SK-N-MC (cell line): ENCODE measurements at regions not wholly inside any gene's neighbourhood (a gene's known extent, or its start where the extent isn't known, plus 50 kb on each side); places are given as distances from the start of the nearest gene placed in this dataset.
"Not testable (repeated sequence)": the region's sequence is repeated elsewhere in the genome, so short reads cannot be mapped to it uniquely, and the experiment has no call there.

Experiments used
- DNase-seq: peaks from one replicate; pipeline ENCODE4 v3.0.0-alpha.2; 2011; ENCODE audit warnings: low read depth, low spot score
- H3K27ac ChIP-seq: fragments of 200-600 bp; sonication (generic); 2 replicates; pipeline ENCODE4 v1.5.1; 2016; ENCODE audit warnings: mixed run types
- H3K36me3 ChIP-seq: fragments of 200-600 bp; sonication (generic); 2 replicates; pipeline ENCODE4 v1.6.1; 2017; ENCODE audit warnings: antibody characterized with exemption, low read length, mixed read lengths; ENCODE audit not compliant: insufficient read depth
- H3K4me3 ChIP-seq: fragments of 200-600 bp; sonication (generic); 2 replicates; pipeline ENCODE4 v1.5.1; 2016
- H3K9ac ChIP-seq: fragments of 200-600 bp; sonication (generic); 2 replicates; pipeline ENCODE4 v1.8.0; 2017; ENCODE audit warnings: mixed run types, mixed read lengths; ENCODE audit not compliant: insufficient read length
- H3K9me3 ChIP-seq: fragments of 200-600 bp; sonication (generic); 2 replicates; pipeline ENCODE4 v1.6.1; 2017; ENCODE audit warnings: low read depth, mild to moderate bottlenecking, antibody characterized with exemption, low read length, moderate library complexity, mixed read lengths
- EZH2 ChIP-seq: fragments of 200-600 bp; sonication (generic); IDR thresholded peaks from one replicate; pipeline ENCODE4 v1.6.1; 2017; ENCODE audit warnings: antibody characterized with exemption
- FOXP2 ChIP-seq: optimal IDR thresholded peaks from 2 replicates; pipeline ENCODE3; 2011; ENCODE audit warnings: mild to moderate bottlenecking, moderate library complexity; ENCODE audit not compliant: insufficient read depth; ENCODE audit errors: extremely low read length, control extremely low read depth
- POLR2AphosphoS5 ChIP-seq: IDR thresholded peaks from 2 replicates; pipeline ENCODE4 v1.6.1; 2012; ENCODE audit warnings: mild to moderate bottlenecking, low read depth, low read length, borderline replicate concordance

DNA sequence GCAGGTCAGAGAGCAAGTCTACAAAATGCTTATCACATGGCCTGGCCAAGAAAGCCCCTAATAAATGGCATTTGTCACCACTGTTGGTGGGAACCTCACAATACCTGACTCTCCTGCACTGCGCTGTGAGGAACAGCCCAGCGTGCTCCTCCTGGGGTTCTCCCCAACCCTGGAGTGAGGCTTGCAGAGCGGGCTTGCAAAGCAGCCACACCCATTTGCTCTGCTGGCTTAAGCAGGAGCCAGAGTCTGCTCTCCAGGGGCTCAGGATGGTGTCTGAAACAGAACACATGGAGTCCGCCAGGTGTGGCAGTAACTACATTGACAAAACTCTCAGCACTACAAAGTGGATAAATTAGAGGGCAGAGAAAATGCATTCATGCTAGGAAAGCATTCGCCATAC is 331.0 kb upstream of the CCL2 start:
- Histone ChIP-seq H3K9me3 (no peaks in the 10 kb centered on the region), H3K9ac (no peak overlapping the region), H3K27ac (no peak overlapping the region), H3K36me3 (no peaks in the 10 kb centered on the region), H3K4me3 (no peak overlapping the region)
- TF ChIP-seq FOXP2 = no peak
- no peak for TF ChIP-seq POLR2AphosphoS5
- no peak for TF ChIP-seq EZH2
- no peak for DNase-seq

DNA sequence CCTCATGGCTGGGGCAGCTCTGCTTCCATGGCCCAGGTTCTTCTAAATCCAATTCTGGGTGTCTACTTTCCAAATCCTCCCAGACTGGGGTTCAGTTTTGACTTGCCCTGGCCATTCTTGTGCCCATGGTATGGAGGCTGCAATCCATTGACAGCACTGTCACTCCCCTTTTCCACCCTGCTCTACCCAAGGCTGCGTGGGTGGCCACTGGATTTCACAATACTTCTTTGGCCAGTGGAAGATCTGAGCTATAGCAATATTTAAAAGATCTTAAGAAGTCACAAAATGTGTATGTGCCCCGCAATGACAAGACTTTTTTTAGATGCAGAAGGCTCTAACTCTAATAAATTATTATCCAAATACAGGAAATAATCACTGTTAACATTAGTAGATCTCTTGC is 329.4 kb upstream of the CCL2 start:
- H3K36me3 ChIP-seq = no peaks in the 10 kb centered on the region
- H3K9me3 ChIP-seq = no peaks in the 10 kb centered on the region
- TF ChIP-seq FOXP2 = no peak
- TF ChIP-seq POLR2AphosphoS5 = no peak
- TF ChIP-seq EZH2 = no peak
- H3K9ac ChIP-seq = no peak overlapping the region
- no peak overlapping the region for H3K4me3 ChIP-seq
- DNase-seq = no peak
- no peak overlapping the region for H3K27ac ChIP-seq

DNA sequence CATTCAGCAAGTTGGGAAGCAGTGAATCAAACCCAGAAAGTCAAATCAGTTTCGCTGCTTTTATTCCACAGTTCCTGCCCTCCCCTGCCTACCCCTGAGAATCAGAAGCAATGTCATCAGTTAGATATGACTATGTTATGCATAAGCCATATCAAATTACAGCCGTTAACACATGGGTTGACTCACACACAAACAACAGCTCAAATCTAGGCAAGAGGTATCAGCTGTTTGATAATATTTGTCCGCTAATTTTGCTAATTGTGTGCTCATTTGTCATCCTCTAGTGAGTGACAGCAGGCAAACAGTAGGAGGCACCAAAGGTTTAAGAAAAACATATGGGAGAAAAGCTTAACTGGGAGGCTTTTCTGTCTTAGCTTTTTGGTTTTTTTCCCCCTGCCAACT is 327.4 kb upstream of the CCL2 start:
- H3K36me3 ChIP-seq = no peaks in the 10 kb centered on the region
- DNase-seq = no peak
- no peak overlapping the region for H3K9ac ChIP-seq
- H3K4me3 ChIP-seq = no peak overlapping the region
- H3K27ac ChIP-seq = no peak overlapping the region
- no peak for TF ChIP-seq FOXP2
- TF ChIP-seq EZH2 = no peak
- no peak for TF ChIP-seq POLR2AphosphoS5
- no peaks in the 10 kb centered on the region for H3K9me3 ChIP-seq

DNA sequence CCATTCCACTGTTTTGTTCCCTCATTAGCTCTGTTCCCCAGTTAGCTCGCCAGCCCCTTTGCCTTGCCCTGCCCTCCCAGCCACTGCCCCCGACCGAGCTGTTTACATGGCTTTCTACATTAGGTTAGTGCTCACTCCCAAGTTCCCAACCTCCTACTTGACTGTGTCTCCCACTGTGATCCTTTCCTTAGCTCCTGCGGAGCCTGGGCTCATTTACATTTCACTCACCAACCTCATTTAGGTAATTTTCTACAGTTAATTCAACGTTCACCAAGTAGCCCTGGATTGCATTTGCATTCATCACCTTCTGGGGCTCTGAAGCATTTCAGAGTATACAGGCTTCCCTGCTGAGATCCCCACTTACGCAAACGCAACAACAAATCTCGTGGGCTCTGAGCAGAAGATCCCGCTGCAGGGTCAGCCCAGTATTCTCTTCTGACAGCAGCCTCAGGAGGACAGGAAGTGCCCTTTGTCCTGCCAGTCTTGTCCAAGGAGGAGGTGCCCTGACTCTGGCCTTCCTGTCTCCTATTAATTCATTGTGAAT is 325.8 kb upstream of the CCL2 start:
- Histone ChIP-seq H3K36me3 (no peaks in the 10 kb centered on the region), H3K9me3 (no peaks in the 10 kb centered on the region), H3K27ac (no peak overlapping the region), H3K9ac (no peak overlapping the region), H3K4me3 (no peak overlapping the region)
- DNase-seq = no peak
- TF ChIP-seq EZH2 (no peak), POLR2AphosphoS5 (no peak), FOXP2 (no peak)

DNA sequence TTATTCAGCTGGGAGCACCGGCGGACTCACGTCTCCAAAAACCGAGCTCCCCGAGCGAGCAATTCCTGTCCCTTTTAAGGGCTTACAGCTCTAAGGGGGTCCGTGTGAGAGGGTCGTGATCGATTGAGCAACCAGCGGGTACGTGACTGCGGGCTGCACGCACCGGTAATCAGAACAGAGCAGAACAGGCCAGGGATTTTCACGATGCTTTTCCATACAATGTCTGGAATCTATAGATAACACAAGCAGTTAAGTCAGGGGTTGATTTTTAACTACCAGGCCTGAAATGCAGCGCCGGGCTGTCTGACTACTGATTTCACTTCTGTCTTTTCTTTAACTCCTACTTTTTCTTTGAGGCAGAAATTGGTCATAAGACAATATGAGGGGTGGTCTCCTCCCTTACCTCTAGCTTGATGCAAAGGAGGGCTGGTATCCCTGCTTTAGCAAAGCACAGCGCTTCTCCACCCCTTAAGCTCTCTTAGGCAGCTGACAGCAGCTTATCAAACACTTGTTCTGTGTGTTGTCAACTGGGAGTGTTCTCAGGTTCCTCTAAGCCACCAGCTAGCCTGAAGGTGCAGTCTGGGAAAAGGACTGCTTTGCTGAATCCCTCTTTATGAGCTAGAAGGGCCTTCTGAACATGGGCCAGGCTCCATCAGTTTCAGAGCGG is 323.8 kb upstream of the CCL2 start:
- not testable (repeated sequence) for H3K27ac ChIP-seq, H3K4me3 ChIP-seq, H3K36me3 ChIP-seq, H3K9me3 ChIP-seq, H3K9ac ChIP-seq, DNase-seq

DNA sequence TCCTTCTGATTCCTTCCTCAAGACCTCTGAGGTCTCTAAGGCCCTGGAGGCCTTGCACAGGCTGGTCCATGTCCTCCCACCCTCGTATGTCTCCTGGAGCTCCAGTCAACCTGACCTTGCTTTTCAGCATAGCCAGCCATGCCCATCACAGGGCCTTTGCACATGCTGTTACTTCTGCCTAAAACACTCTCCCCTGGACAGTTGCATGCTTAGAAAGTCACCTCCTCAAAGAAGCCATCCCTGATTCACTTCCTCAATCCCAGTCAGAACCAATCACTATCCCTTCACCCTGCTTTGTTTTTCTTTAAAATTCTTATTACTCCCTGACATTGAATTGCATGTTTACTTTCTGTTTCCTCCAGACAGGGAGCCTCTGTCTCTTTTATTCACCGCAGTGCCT is 322.1 kb upstream of the CCL2 start:
- H3K9ac ChIP-seq = no peak overlapping the region
- DNase-seq = no peak
- no peak overlapping the region for H3K27ac ChIP-seq
- TF ChIP-seq EZH2 = no peak
- no peak for TF ChIP-seq FOXP2
- no peak for TF ChIP-seq POLR2AphosphoS5
- no peaks in the 10 kb centered on the region for H3K36me3 ChIP-seq
- H3K4me3 ChIP-seq = no peak overlapping the region
- H3K9me3 ChIP-seq = no peaks in the 10 kb centered on the region

DNA sequence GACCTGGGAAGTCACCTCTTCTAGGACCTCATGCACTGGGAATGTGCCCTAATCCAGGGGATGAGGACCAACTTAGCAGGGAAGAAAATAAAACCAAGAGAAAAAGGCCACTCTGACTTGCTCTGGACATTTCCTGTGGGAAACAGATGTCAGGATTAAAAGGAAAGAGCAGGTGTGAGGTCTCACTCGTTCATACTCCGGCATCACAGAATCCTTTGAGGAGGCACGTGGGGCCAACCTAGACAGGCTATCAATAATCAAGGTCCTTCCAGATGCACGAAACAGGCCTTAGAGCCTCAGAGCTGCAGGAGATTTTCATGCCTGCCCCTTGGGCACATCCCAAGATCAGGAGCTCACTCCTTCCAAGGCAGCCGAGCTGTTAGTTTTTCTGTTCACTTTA is 321.5 kb upstream of the CCL2 start:
- Histone ChIP-seq H3K36me3 (no peaks in the 10 kb centered on the region), H3K9ac (no peak overlapping the region), H3K4me3 (no peak overlapping the region), H3K27ac (no peak overlapping the region), H3K9me3 (no peaks in the 10 kb centered on the region)
- DNase-seq = no peak
- TF ChIP-seq EZH2 (no peak), POLR2AphosphoS5 (no peak), FOXP2 (no peak)

DNA sequence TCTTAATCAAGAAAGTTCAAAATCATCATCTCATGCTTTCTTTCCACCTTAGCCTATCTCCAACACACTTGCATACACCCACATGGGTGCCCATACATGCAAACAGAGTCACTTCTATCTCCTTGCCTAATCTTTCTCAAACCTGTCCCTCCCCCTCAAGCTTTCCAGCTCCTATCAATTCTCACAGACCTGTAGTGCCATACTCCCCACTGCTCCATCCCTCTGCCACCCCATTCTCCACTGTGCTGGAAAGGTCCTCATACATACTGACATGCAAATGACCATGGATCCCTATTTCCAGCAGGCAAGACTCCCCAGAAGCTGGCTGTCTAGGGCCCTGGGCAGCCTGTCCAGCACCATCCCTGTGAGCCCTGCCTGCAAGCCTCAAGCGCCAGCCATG is 320.4 kb upstream of the CCL2 start:
- Histone ChIP-seq H3K9ac (no peak overlapping the region), H3K27ac (no peak overlapping the region), H3K36me3 (no peaks in the 10 kb centered on the region), H3K9me3 (no peaks in the 10 kb centered on the region), H3K4me3 (no peak overlapping the region)
- TF ChIP-seq EZH2 (no peak), POLR2AphosphoS5 (no peak), FOXP2 (no peak)
- no peak for DNase-seq

DNA sequence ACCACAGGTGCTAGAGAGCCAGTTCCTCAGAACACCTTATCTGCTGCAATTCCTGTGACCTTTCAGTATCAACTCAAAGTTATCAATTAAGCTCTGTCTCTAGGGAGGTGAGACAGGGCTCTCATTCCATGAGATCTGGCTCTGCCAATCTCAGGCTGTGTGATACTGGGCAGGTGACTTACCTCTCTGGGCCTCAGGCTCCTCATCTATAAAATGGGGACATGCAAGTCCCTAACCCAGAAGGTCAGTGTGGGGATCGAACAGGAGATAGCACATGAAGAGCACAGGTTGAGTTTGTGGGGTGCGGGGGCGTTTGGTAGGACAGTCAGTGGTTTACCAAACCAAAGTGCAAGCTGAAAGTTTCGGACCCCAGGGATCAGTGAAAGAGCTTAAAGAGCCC is 319.3 kb upstream of the CCL2 start:
- no peak for DNase-seq
- Histone ChIP-seq H3K36me3 (no peaks in the 10 kb centered on the region), H3K27ac (no peak overlapping the region), H3K9me3 (no peaks in the 10 kb centered on the region), H3K9ac (no peak overlapping the region), H3K4me3 (no peak overlapping the region)
- TF ChIP-seq FOXP2 (no peak), POLR2AphosphoS5 (no peak), EZH2 (no peak)
